WTC11 (cell line): ENCODE measurements at regions not wholly inside any gene's neighbourhood (a gene's known extent, or its start where the extent isn't known, plus 50 kb on each side); places are given as distances from the start of the nearest gene placed in this dataset.

Experiments used
- ATAC-seq: fragments of 200-7000 bp; cut with Tn5 transposase; 2 replicates; pipeline ENCODE4 v1.10.0; 2021; ENCODE audit warnings: mild to moderate bottlenecking, moderate library complexity
- CTCF ChIA-PET: fragments of 300-600 bp; sonication (Branson Sonifier 250); formaldehyde crosslinking; loops from one replicate; lab custom pipeline; 2021; ENCODE audit warnings: antibody characterized with exemption; lab: Charles Lee
- POLR2A ChIA-PET: fragments of 350-600 bp; sonication (Branson Sonifier 250); formaldehyde crosslinking; loops from one replicate; lab custom pipeline; 2021; ENCODE audit warnings: antibody characterized with exemption; lab: Charles Lee
- DNase-seq: peaks from one replicate; pipeline ENCODE4 v3.0.0; 2021; ENCODE audit warnings: low spot score
- H3K27ac Mint-ChIP-seq: 2 replicates; pipeline ENCODE4 v1.8.0; 2021; ENCODE audit warnings: mixed read lengths
- H3K27me3 Mint-ChIP-seq: 2 replicates; pipeline ENCODE4 v1.8.0; 2021; ENCODE audit warnings: low read depth, mild to moderate bottlenecking, moderate library complexity, mixed read lengths
- H3K36me3 Mint-ChIP-seq: 2 replicates; pipeline ENCODE4 v1.8.0; 2021; ENCODE audit warnings: mixed read lengths
- H3K4me1 Mint-ChIP-seq: 2 replicates; pipeline ENCODE4 v1.8.0; 2022; ENCODE audit warnings: mixed read lengths
- H3K4me3 Mint-ChIP-seq: 2 replicates; pipeline ENCODE4 v1.8.0; 2021; ENCODE audit warnings: mild to moderate bottlenecking, moderate library complexity, mixed read lengths
- H3K9me3 Mint-ChIP-seq: 2 replicates; pipeline ENCODE4 v1.8.0; 2021; ENCODE audit warnings: mixed read lengths
- CREB1 ChIP-seq: sonication (generic); formaldehyde crosslinking; IDR thresholded peaks from 2 replicates; pipeline ENCODE4 v1.8.0; 2023; ENCODE audit warnings: mild to moderate bottlenecking, missing genetic modification reagents
- FOXP1 ChIP-seq: sonication (generic); formaldehyde crosslinking; IDR thresholded peaks from 2 replicates; pipeline ENCODE4 v1.8.0; 2022; ENCODE audit warnings: missing genetic modification reagents, mild to moderate bottlenecking, moderate library complexity, borderline replicate concordance
- GRHL2 ChIP-seq: fragments of 250-450 bp; sonication (Bioruptor Pico); IDR thresholded peaks from 2 replicates; pipeline ENCODE4 v1.8.0; 2022; ENCODE audit warnings: mild to moderate bottlenecking, moderate library complexity; ENCODE audit not compliant: insufficient replicate concordance, severe bottlenecking
- JUN ChIP-seq: sonication (generic); formaldehyde crosslinking; IDR thresholded peaks from 2 replicates; pipeline ENCODE4 v1.8.0; 2023; ENCODE audit warnings: mild to moderate bottlenecking, missing genetic modification reagents
- KAT7 ChIP-seq: sonication (generic); formaldehyde crosslinking; IDR thresholded peaks from 2 replicates; pipeline ENCODE4 v1.8.1; 2023; ENCODE audit warnings: missing genetic modification reagents, mild to moderate bottlenecking, borderline replicate concordance
- NR2C2 ChIP-seq: sonication (generic); formaldehyde crosslinking; IDR thresholded peaks from 2 replicates; pipeline ENCODE4 v1.8.0; 2022; ENCODE audit warnings: mild to moderate bottlenecking, missing genetic modification reagents
- NR3C1 ChIP-seq: sonication (generic); formaldehyde crosslinking; conservative IDR thresholded peaks from 2 replicates; pipeline ENCODE4 v1.8.1; 2023; ENCODE audit warnings: low read depth, mild to moderate bottlenecking, missing genetic modification reagents
- SP1 ChIP-seq: sonication (generic); formaldehyde crosslinking; conservative IDR thresholded peaks from 2 replicates; pipeline ENCODE4 v1.8.1; 2022; ENCODE audit warnings: missing genetic modification reagents
- TP53 ChIP-seq: sonication (generic); formaldehyde crosslinking; IDR thresholded peaks from 2 replicates; pipeline ENCODE4 v1.8.1; 2023; ENCODE audit warnings: mild to moderate bottlenecking, missing genetic modification reagents
- TF ChIP-seq, protein P1 (sequence below): fragments of 250-450 bp; sonication (Bioruptor Pico); IDR thresholded peaks from 2 replicates; pipeline ENCODE4 v1.9.0; 2021; ENCODE audit warnings: mild to moderate bottlenecking, borderline replicate concordance
- TF ChIP-seq, protein P2 (sequence below): sonication (generic); formaldehyde crosslinking; IDR thresholded peaks from 2 replicates; pipeline ENCODE4 v1.8.1; 2022; ENCODE audit warnings: low read depth, missing genetic modification reagents, borderline replicate concordance
- TF ChIP-seq, protein P3 (sequence below): fragments of 250-450 bp; sonication (Bioruptor Pico); IDR thresholded peaks from 2 replicates; pipeline ENCODE4 v1.8.0; 2021; ENCODE audit warnings: mild to moderate bottlenecking
- TF ChIP-seq, protein P4 (sequence below): sonication (generic); formaldehyde crosslinking; IDR thresholded peaks from 2 replicates; pipeline ENCODE4 v1.8.0; 2022; ENCODE audit warnings: missing genetic modification reagents
- TF ChIP-seq, protein P5 (sequence below): sonication (generic); formaldehyde crosslinking; IDR thresholded peaks from 2 replicates; pipeline ENCODE4 v1.8.1; 2023; ENCODE audit warnings: mild to moderate bottlenecking, missing genetic modification reagents, moderate library complexity

DNA sequence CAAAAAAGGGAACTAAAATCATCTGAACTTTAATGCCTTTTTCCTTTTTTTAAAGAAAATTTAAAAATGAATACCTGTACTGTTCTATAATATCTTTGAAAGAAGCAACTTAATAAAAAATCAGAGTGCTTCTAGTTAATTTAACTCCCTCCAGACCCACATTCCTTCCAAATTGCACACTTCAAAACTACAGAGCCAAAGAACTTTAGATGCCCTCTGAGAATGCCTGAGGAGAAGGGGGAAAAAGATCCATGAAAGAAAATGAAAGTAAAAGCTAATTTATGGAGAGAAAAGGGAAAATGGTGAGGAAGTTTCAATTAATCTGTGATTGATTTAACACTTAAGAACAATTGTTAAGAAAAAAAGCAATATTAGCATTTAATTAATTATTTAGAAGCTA lies 1141.6 kb downstream of the IGSF11 start (continued):
- TF ChIP-seq, protein P1, sequence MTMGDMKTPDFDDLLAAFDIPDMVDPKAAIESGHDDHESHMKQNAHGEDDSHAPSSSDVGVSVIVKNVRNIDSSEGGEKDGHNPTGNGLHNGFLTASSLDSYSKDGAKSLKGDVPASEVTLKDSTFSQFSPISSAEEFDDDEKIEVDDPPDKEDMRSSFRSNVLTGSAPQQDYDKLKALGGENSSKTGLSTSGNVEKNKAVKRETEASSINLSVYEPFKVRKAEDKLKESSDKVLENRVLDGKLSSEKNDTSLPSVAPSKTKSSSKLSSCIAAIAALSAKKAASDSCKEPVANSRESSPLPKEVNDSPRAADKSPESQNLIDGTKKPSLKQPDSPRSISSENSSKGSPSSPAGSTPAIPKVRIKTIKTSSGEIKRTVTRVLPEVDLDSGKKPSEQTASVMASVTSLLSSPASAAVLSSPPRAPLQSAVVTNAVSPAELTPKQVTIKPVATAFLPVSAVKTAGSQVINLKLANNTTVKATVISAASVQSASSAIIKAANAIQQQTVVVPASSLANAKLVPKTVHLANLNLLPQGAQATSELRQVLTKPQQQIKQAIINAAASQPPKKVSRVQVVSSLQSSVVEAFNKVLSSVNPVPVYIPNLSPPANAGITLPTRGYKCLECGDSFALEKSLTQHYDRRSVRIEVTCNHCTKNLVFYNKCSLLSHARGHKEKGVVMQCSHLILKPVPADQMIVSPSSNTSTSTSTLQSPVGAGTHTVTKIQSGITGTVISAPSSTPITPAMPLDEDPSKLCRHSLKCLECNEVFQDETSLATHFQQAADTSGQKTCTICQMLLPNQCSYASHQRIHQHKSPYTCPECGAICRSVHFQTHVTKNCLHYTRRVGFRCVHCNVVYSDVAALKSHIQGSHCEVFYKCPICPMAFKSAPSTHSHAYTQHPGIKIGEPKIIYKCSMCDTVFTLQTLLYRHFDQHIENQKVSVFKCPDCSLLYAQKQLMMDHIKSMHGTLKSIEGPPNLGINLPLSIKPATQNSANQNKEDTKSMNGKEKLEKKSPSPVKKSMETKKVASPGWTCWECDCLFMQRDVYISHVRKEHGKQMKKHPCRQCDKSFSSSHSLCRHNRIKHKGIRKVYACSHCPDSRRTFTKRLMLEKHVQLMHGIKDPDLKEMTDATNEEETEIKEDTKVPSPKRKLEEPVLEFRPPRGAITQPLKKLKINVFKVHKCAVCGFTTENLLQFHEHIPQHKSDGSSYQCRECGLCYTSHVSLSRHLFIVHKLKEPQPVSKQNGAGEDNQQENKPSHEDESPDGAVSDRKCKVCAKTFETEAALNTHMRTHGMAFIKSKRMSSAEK, result no peak

DNA sequence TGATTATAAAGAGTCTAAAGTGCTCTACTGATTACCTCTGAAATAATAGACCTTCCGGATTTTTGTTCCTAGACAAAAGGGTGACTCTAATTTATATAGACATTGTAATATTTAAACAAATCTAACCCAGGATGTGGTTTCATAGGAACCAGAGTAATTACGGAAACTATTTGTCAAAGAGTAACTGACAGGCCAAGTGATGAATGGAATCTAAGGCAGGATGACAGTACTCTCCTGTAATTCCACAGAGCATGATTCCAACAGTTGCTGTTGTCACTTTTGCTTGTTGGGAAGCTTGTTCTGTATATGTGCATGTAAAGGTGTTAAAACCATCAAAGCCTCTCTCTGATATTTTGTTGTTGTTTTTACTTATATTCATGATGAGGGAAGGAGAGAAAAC lies 1141.0 kb downstream of the IGSF11 start:
- Mint-ChIP-seq H3K36me3 (no peaks in the 10 kb centered on the region), H3K9me3 (peaks cover 14% of the 10 kb centered on the region)
- no peak for TF ChIP-seq JUN (CRISPR knock-in tag)
- TF ChIP-seq SP1, result no peak
- TF ChIP-seq, protein P2, sequence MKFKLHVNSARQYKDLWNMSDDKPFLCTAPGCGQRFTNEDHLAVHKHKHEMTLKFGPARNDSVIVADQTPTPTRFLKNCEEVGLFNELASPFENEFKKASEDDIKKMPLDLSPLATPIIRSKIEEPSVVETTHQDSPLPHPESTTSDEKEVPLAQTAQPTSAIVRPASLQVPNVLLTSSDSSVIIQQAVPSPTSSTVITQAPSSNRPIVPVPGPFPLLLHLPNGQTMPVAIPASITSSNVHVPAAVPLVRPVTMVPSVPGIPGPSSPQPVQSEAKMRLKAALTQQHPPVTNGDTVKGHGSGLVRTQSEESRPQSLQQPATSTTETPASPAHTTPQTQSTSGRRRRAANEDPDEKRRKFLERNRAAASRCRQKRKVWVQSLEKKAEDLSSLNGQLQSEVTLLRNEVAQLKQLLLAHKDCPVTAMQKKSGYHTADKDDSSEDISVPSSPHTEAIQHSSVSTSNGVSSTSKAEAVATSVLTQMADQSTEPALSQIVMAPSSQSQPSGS, result no peak
- TF ChIP-seq, protein P3, sequence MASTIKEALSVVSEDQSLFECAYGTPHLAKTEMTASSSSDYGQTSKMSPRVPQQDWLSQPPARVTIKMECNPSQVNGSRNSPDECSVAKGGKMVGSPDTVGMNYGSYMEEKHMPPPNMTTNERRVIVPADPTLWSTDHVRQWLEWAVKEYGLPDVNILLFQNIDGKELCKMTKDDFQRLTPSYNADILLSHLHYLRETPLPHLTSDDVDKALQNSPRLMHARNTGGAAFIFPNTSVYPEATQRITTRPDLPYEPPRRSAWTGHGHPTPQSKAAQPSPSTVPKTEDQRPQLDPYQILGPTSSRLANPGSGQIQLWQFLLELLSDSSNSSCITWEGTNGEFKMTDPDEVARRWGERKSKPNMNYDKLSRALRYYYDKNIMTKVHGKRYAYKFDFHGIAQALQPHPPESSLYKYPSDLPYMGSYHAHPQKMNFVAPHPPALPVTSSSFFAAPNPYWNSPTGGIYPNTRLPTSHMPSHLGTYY, result no peak
- TF ChIP-seq TP53 (CRISPR knock-in tag), result no peak
- TF ChIP-seq, protein P1, result no peak
- TF ChIP-seq NR3C1 (CRISPR knock-in tag), result no peak
- TF ChIP-seq GRHL2 (CRISPR knock-in tag), result no peak
- TF ChIP-seq, protein P4, sequence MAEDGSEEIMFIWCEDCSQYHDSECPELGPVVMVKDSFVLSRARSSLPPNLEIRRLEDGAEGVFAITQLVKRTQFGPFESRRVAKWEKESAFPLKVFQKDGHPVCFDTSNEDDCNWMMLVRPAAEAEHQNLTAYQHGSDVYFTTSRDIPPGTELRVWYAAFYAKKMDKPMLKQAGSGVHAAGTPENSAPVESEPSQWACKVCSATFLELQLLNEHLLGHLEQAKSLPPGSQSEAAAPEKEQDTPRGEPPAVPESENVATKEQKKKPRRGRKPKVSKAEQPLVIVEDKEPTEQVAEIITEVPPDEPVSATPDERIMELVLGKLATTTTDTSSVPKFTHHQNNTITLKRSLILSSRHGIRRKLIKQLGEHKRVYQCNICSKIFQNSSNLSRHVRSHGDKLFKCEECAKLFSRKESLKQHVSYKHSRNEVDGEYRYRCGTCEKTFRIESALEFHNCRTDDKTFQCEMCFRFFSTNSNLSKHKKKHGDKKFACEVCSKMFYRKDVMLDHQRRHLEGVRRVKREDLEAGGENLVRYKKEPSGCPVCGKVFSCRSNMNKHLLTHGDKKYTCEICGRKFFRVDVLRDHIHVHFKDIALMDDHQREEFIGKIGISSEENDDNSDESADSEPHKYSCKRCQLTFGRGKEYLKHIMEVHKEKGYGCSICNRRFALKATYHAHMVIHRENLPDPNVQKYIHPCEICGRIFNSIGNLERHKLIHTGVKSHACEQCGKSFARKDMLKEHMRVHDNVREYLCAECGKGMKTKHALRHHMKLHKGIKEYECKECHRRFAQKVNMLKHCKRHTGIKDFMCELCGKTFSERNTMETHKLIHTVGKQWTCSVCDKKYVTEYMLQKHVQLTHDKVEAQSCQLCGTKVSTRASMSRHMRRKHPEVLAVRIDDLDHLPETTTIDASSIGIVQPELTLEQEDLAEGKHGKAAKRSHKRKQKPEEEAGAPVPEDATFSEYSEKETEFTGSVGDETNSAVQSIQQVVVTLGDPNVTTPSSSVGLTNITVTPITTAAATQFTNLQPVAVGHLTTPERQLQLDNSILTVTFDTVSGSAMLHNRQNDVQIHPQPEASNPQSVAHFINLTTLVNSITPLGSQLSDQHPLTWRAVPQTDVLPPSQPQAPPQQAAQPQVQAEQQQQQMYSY, result no peak
- TF ChIP-seq NR2C2 (CRISPR knock-in tag), result no peak
- no peak for TF ChIP-seq KAT7 (CRISPR knock-in tag)
- TF ChIP-seq, protein P5, sequence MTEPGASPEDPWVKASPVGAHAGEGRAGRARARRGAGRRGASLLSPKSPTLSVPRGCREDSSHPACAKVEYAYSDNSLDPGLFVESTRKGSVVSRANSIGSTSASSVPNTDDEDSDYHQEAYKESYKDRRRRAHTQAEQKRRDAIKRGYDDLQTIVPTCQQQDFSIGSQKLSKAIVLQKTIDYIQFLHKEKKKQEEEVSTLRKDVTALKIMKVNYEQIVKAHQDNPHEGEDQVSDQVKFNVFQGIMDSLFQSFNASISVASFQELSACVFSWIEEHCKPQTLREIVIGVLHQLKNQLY (CRISPR knock-in tag), result no peak
- no peak for TF ChIP-seq CREB1 (CRISPR knock-in tag)
- TF ChIP-seq FOXP1 (CRISPR knock-in tag), result no peak
- TF ChIP-seq, all 79 proteins: peak for 0
- H3K27me3 Mint-ChIP-seq, result no peaks in the 10 kb centered on the region
- H3K27ac Mint-ChIP-seq, result no peak overlapping the region
- ChIA-PET CTCF (no interaction called here), POLR2A (no interaction called here)
- DNase-seq (no peak), ATAC-seq (no peak)
- peaks cover 4% of the 10 kb centered on the region for H3K4me1 Mint-ChIP-seq
- no peak overlapping the region for H3K4me3 Mint-ChIP-seq
